ENCODE measurements at regions not wholly inside any gene's neighbourhood (a gene's known extent, or its start where the extent isn't known, plus 50 kb on each side); places are given as distances from the start of the nearest gene placed in this dataset.
"Not testable (repeated sequence)": the region's sequence is repeated elsewhere in the genome, so short reads cannot be mapped to it uniquely, and the experiment has no call there.

- H3K4me3 ChIP-seq (ENCODE audit: low read length); H3K27ac ChIP-seq (ENCODE audit: low read length): not testable (repeated sequence)
- H3K9me3 ChIP-seq (ENCODE audit: insufficient read depth, low read depth, low read length) = peaks cover 19% of the 10 kb centered on the region; the same call in 1 of the 2 replicates
These were observed 858.8 kb downstream of the TUBA3C start for GRCh38 chr13:18322821-18323220.

GRCh38 chr13:18319653-18320052 lies 862.0 kb downstream of the TUBA3C start:
- not testable (repeated sequence) for H3K4me3 ChIP-seq (ENCODE audit: low read length)

More at GRCh38 chr13:18322821-18323220, 858.8 kb downstream of the TUBA3C start:
- not testable (repeated sequence) for H3K9ac ChIP-seq (ENCODE audit: low read depth, low read length); H3K27me3 ChIP-seq (ENCODE audit: insufficient read depth, low read length); H3K4me1 ChIP-seq (ENCODE audit: insufficient read depth, low read length); H3K36me3 ChIP-seq (ENCODE audit: insufficient read depth, low read depth, low read length)

DNA sequence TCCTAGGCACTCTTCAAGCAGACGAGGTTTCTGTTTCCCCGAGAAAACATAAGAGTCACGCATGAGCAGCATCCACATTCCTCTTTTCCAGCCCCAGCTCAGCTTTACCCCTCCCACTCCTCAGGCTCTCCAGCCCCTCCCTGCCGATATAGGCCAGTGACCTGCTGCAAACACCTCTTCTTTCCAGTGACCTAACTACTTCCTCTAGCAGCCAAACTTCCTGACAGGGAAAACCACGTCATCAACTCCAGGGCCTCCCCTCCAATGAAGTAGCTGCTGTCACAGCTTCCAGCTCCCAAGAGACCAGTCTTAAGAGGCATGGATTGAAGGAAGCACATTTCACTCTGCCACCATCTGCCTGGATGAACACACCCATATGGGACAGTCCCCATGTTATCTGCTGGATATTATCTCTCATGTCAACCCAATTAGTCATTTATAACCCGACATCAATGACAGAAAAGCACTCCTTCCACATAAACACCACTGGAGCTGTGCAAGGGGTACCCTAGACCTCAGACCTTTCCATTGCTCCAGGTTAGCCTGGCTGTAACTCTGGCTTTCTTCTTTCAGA lies 878.3 kb downstream of the TUBA3C start:
- H3K4me3 ChIP-seq (ENCODE audit: low read length); H3K27me3 ChIP-seq (ENCODE audit: insufficient read depth, low read length); H3K4me1 ChIP-seq (ENCODE audit: insufficient read depth, low read length); H3K36me3 ChIP-seq (ENCODE audit: insufficient read depth, low read depth, low read length); H3K9ac ChIP-seq (ENCODE audit: low read depth, low read length); H3K27ac ChIP-seq (ENCODE audit: low read length): not testable (repeated sequence)
- H3K9me3 ChIP-seq (ENCODE audit: insufficient read depth, low read depth, low read length) = peaks cover 18% of the 10 kb centered on the region

More at GRCh38 chr13:18319653-18320052, 862.0 kb downstream of the TUBA3C start:
- H3K27me3 ChIP-seq (ENCODE audit: insufficient read depth, low read length); H3K36me3 ChIP-seq (ENCODE audit: insufficient read depth, low read depth, low read length); H3K4me1 ChIP-seq (ENCODE audit: insufficient read depth, low read length); H3K27ac ChIP-seq (ENCODE audit: low read length); H3K9ac ChIP-seq (ENCODE audit: low read depth, low read length): not testable (repeated sequence)
- peaks cover 22% of the 10 kb centered on the region; the same call in 1 of the 2 replicates for H3K9me3 ChIP-seq (ENCODE audit: insufficient read depth, low read depth, low read length)

- peaks cover 15% of the 10 kb centered on the region for H3K9me3 ChIP-seq (ENCODE audit: insufficient read depth, low read depth, low read length)
- not testable (repeated sequence) for H3K4me3 ChIP-seq (ENCODE audit: low read length); H3K27ac ChIP-seq (ENCODE audit: low read length); H3K27me3 ChIP-seq (ENCODE audit: insufficient read depth, low read length); H3K36me3 ChIP-seq (ENCODE audit: insufficient read depth, low read depth, low read length); H3K4me1 ChIP-seq (ENCODE audit: insufficient read depth, low read length); H3K9ac ChIP-seq (ENCODE audit: low read depth, low read length)
These were observed 880.7 kb downstream of the TUBA3C start for GRCh38 chr13:18300968-18301367.

GRCh38 chr13:18297359-18297758 lies 884.3 kb downstream of the TUBA3C start:
- not testable (repeated sequence) for H3K4me3 ChIP-seq (ENCODE audit: low read length); H3K27me3 ChIP-seq (ENCODE audit: insufficient read depth, low read length); H3K9ac ChIP-seq (ENCODE audit: low read depth, low read length)

DNA sequence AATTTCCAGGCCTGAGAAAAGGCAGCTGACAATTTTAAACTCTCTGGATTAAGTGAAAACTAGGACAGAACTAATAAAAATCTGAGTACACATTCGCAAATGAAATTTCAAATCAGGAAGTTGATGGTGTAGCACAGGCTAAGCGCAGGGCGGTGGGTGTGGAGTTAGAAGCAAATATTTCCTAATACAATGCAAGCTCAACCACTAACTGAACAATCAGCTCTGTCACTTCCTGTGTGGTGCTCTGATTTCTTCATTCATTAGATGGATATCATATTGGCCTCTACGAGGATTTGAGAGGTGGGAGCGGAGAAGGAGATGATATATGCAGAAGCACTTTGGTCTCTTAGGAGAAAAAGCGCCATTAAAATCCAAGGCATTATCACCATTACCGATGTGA lies 885.0 kb downstream of the TUBA3C start:
- not testable (repeated sequence) for H3K4me1 ChIP-seq (ENCODE audit: insufficient read depth, low read length); H3K36me3 ChIP-seq (ENCODE audit: insufficient read depth, low read depth, low read length); H3K4me3 ChIP-seq (ENCODE audit: low read length); H3K27ac ChIP-seq (ENCODE audit: low read length); H3K9ac ChIP-seq (ENCODE audit: low read depth, low read length); H3K27me3 ChIP-seq (ENCODE audit: insufficient read depth, low read length); H3K9me3 ChIP-seq (ENCODE audit: insufficient read depth, low read depth, low read length)

More at GRCh38 chr13:18297359-18297758, 884.3 kb downstream of the TUBA3C start:
- H3K9me3 ChIP-seq (ENCODE audit: insufficient read depth, low read depth, low read length); H3K4me1 ChIP-seq (ENCODE audit: insufficient read depth, low read length); H3K27ac ChIP-seq (ENCODE audit: low read length); H3K36me3 ChIP-seq (ENCODE audit: insufficient read depth, low read depth, low read length): not testable (repeated sequence)

DNA sequence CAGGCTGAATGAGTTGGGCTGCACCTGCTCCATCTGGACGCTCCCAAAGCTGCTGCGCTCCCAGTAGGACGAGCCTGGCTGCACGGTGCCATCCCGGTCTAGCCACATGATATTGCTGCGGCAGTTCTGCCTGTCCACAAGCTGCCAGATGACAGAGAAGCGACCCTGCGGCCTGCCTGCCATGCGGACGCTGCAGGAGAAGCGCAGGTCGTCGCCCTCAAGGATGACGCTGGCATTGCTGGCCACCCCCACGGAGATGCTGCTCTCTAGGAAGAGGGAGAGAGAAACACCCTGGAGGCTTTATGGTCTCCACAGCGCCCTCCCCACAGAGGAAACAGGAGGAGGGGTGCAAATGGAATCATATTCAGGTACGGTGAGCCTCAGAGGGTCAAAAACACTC lies 887.3 kb downstream of the TUBA3C start:
- H3K27ac ChIP-seq (ENCODE audit: low read length); H3K9me3 ChIP-seq (ENCODE audit: insufficient read depth, low read depth, low read length); H3K36me3 ChIP-seq (ENCODE audit: insufficient read depth, low read depth, low read length); H3K4me3 ChIP-seq (ENCODE audit: low read length); H3K4me1 ChIP-seq (ENCODE audit: insufficient read depth, low read length); H3K9ac ChIP-seq (ENCODE audit: low read depth, low read length); H3K27me3 ChIP-seq (ENCODE audit: insufficient read depth, low read length): not testable (repeated sequence)

- H3K9ac ChIP-seq (ENCODE audit: low read depth, low read length); H3K27ac ChIP-seq (ENCODE audit: low read length); H3K36me3 ChIP-seq (ENCODE audit: insufficient read depth, low read depth, low read length); H3K27me3 ChIP-seq (ENCODE audit: insufficient read depth, low read length); H3K4me1 ChIP-seq (ENCODE audit: insufficient read depth, low read length); H3K4me3 ChIP-seq (ENCODE audit: low read length): not testable (repeated sequence)
- 0 out of 2 replicates have a peak, but pooled peaks cover 13% of the 10 kb centered on the region for H3K9me3 ChIP-seq (ENCODE audit: insufficient read depth, low read depth, low read length)
These were observed 894.8 kb downstream of the TUBA3C start for GRCh38 chr13:18286848-18287247.

- not testable (repeated sequence) for H3K4me3 ChIP-seq (ENCODE audit: low read length); H3K4me1 ChIP-seq (ENCODE audit: insufficient read depth, low read length); H3K36me3 ChIP-seq (ENCODE audit: insufficient read depth, low read depth, low read length); H3K27me3 ChIP-seq (ENCODE audit: insufficient read depth, low read length); H3K27ac ChIP-seq (ENCODE audit: low read length); H3K9ac ChIP-seq (ENCODE audit: low read depth, low read length)
- H3K9me3 ChIP-seq (ENCODE audit: insufficient read depth, low read depth, low read length) = 0 out of 2 replicates have a peak, but pooled peaks cover 13% of the 10 kb centered on the region
These were observed 896.0 kb downstream of the TUBA3C start for GRCh38 chr13:18285663-18286062.

DNA sequence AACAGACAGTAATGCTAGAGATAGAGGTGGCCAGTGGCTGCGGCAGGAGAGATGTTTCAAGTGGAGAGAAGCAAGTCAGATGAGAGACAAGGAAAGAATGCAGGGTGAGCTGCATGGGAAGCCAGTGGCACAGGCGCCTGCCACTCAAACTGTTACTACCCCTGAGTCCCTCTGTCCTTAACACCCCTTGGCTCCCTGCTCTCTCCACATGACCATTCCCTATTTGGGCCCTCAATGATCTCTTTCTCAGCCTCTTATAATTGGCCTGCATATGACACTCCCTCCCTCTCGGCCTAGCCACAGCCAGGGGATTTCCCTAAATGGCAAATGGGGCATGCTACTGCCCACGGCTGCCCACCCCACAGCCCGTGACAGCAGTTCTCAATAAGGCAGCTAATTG lies 897.6 kb downstream of the TUBA3C start:
- not testable (repeated sequence) for H3K4me1 ChIP-seq (ENCODE audit: insufficient read depth, low read length); H3K9ac ChIP-seq (ENCODE audit: low read depth, low read length); H3K27me3 ChIP-seq (ENCODE audit: insufficient read depth, low read length); H3K4me3 ChIP-seq (ENCODE audit: low read length); H3K27ac ChIP-seq (ENCODE audit: low read length); H3K36me3 ChIP-seq (ENCODE audit: insufficient read depth, low read depth, low read length); H3K9me3 ChIP-seq (ENCODE audit: insufficient read depth, low read depth, low read length)

- not testable (repeated sequence) for H3K36me3 ChIP-seq (ENCODE audit: insufficient read depth, low read depth, low read length); H3K9ac ChIP-seq (ENCODE audit: low read depth, low read length); H3K27ac ChIP-seq (ENCODE audit: low read length); H3K4me1 ChIP-seq (ENCODE audit: insufficient read depth, low read length); H3K27me3 ChIP-seq (ENCODE audit: insufficient read depth, low read length); H3K4me3 ChIP-seq (ENCODE audit: low read length)
- H3K9me3 ChIP-seq (ENCODE audit: insufficient read depth, low read depth, low read length) = peaks cover 12% of the 10 kb centered on the region
These were observed 899.6 kb downstream of the TUBA3C start for GRCh38 chr13:18281829-18282597.
